Thoracic aorta (tissue), 2 donors: ENCODE measurements at regions not wholly inside any gene's neighbourhood (a gene's known extent, or its start where the extent isn't known, plus 50 kb on each side); places are given as distances from the start of the nearest gene placed in this dataset.

Source experiments
- ATAC-seq: fragments of 150-250 bp; one replicate; pipeline ENCODE4 v1.8.0; 2017; ENCODE audit warnings: low read depth; ENCODE audit not compliant: insufficient number of reproducible peaks, low FRiP score
- DNase-seq: peaks from one replicate; pipeline ENCODE4 v3.0.0-alpha.2; 2020; ENCODE audit warnings: low spot score
- H3K27ac ChIP-seq, 2 donors: fragments of 200-600 bp; sonication (generic); 1 replicate in 1 of 2; 2 replicates in 1 of 2; pipeline ENCODE4 v1.5.1; 2016; ENCODE audit warnings: mild to moderate bottlenecking in 2 of 2, moderate library complexity in 2 of 2
- H3K27me3 ChIP-seq: fragments of 200-600 bp; sonication (generic); replicated peaks from 2 replicates; pipeline ENCODE4 v1.6.0; 2016; ENCODE audit warnings: mild to moderate bottlenecking; ENCODE audit not compliant: insufficient read depth
- H3K36me3 ChIP-seq: fragments of 200-600 bp; sonication (generic); one replicate; pipeline ENCODE4 v1.5.1; 2016
- H3K4me1 ChIP-seq, 2 donors: fragments of 200-600 bp; sonication (generic); 1 replicate in 1 of 2; 2 replicates in 1 of 2; pipeline versions ENCODE4 v1.5.1 to v1.6.0; 2016; ENCODE audit warnings: low read depth in 2 of 2, mild to moderate bottlenecking in 1 of 2; ENCODE audit not compliant: control insufficient read depth in 1 of 2
- H3K4me3 ChIP-seq: fragments of 200-600 bp; sonication (generic); 2 replicates; pipeline ENCODE4 v1.5.1; 2016; ENCODE audit warnings: mild to moderate bottlenecking
- H3K9me3 ChIP-seq: fragments of 200-600 bp; sonication (generic); 2 replicates; pipeline ENCODE4 v1.5.1; 2016
- CTCF ChIP-seq: fragments of 200-600 bp; sonication (generic); IDR thresholded peaks from one replicate; pipeline ENCODE4 v1.5.1; 2019; ENCODE audit warnings: antibody characterized with exemption

GRCh38 chr1:17967623-17968255 lies 139.9 kb upstream of the IGSF21 start:
- no peak overlapping the region for H3K27ac ChIP-seq
- no peak overlapping the region for H3K4me3 ChIP-seq
- DNase-seq: no peak
- no peaks in the 10 kb centered on the region for H3K9me3 ChIP-seq
- H3K27me3 ChIP-seq: no peaks in the 10 kb centered on the region
- ATAC-seq: no peak
- H3K4me1 ChIP-seq: no peaks in the 10 kb centered on the region
- no peak for TF ChIP-seq CTCF
- no peaks in the 10 kb centered on the region for H3K36me3 ChIP-seq

GRCh38 chr1:17970757-17971156 lies 136.8 kb upstream of the IGSF21 start:
- DNase-seq (no peak), ATAC-seq (no peak)
- H3K27ac ChIP-seq: no peak overlapping the region
- H3K9me3 ChIP-seq: no peaks in the 10 kb centered on the region
- no peaks in the 10 kb centered on the region for H3K4me1 ChIP-seq
- H3K27me3 ChIP-seq: no peaks in the 10 kb centered on the region
- H3K4me3 ChIP-seq: no peak overlapping the region
- H3K36me3 ChIP-seq: no peaks in the 10 kb centered on the region
- no peak for TF ChIP-seq CTCF

- no peaks in the 10 kb centered on the region for H3K27me3 ChIP-seq
- ATAC-seq (no peak), DNase-seq (no peak)
- TF ChIP-seq CTCF: no peak
- no peaks in the 10 kb centered on the region for H3K4me1 ChIP-seq
- H3K9me3 ChIP-seq: no peaks in the 10 kb centered on the region
- no peak overlapping the region for H3K27ac ChIP-seq
- no peaks in the 10 kb centered on the region for H3K36me3 ChIP-seq
- no peak overlapping the region for H3K4me3 ChIP-seq
Measured at GRCh38 chr1:17973694-17974093, 133.9 kb upstream of the IGSF21 start.

- ATAC-seq (no peak), DNase-seq (no peak)
- no peaks in the 10 kb centered on the region for H3K4me1 ChIP-seq
- no peaks in the 10 kb centered on the region for H3K36me3 ChIP-seq
- TF ChIP-seq CTCF: no peak
- no peak overlapping the region for H3K4me3 ChIP-seq
- H3K9me3 ChIP-seq: no peaks in the 10 kb centered on the region
- no peak overlapping the region for H3K27ac ChIP-seq
- H3K27me3 ChIP-seq: no peaks in the 10 kb centered on the region
Measured at GRCh38 chr1:17976854-17977253, 130.7 kb upstream of the IGSF21 start.

GRCh38 chr1:17978016-17978415 lies 129.6 kb upstream of the IGSF21 start:
- no peak overlapping the region for H3K4me3 ChIP-seq
- no peaks in the 10 kb centered on the region for H3K9me3 ChIP-seq
- TF ChIP-seq CTCF: no peak
- H3K36me3 ChIP-seq: no peaks in the 10 kb centered on the region
- no peak overlapping the region for H3K27ac ChIP-seq
- H3K4me1 ChIP-seq: no peaks in the 10 kb centered on the region
- no peaks in the 10 kb centered on the region for H3K27me3 ChIP-seq
- ATAC-seq: no peak
- DNase-seq: no peak
